Activated CD8-positive, alpha-beta memory T cell treated with anti-CD3 and anti-CD28 coated beads, Interleukin-2, amount 50 U/mL, for 4 hours (primary cell): ENCODE measurements at regions not wholly inside any gene's neighbourhood (a gene's known extent, or its start where the extent isn't known, plus 50 kb on each side); places are given as distances from the start of the nearest gene placed in this dataset.
"Not testable (repeated sequence)": the region's sequence is repeated elsewhere in the genome, so short reads cannot be mapped to it uniquely, and the experiment has no call there.

ENCODE experiments used
- DNase-seq: peaks from one replicate; pipeline ENCODE4 v3.0.0-alpha.2; 2020

DNA sequence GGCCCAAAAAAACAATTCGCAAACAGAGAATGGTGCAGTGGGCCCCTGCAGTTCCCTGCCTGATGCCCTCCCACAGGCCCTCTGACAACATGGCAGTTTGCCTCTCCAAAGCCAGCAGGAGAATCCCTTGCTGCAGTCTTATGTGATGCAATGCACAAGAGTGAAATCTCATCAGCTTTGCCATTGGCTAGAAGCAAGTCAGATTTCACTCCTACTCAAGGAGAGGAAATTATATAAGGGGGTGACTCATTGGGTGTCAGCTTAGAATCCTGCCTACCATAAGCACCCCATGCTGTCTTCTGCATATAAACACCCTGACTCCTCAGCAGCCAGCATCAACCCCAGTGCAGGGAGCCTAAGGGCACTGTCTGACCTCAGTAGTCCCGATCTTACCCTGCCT is 157.3 kb upstream of the LDB2 start:
- no peak for DNase-seq

DNA sequence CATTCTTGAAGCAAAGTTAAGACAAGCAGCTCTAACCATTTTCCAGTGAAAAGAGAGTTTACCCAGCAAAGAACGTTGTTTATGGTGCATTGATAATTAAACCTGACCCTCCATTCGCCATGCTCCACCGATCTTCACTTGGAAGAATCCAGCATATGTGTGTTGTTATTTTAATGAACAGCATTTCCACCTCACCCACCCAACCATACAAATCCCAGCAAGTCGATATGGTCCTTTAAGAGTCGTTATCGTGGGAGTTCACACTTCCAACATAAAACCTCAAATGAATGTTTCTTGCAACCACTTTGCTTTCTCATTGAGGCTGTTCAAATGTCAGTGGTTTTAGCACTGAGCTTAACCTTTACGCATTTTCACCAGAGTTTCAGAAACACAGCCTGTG is 147.4 kb upstream of the LDB2 start:
- no peak for DNase-seq

DNA sequence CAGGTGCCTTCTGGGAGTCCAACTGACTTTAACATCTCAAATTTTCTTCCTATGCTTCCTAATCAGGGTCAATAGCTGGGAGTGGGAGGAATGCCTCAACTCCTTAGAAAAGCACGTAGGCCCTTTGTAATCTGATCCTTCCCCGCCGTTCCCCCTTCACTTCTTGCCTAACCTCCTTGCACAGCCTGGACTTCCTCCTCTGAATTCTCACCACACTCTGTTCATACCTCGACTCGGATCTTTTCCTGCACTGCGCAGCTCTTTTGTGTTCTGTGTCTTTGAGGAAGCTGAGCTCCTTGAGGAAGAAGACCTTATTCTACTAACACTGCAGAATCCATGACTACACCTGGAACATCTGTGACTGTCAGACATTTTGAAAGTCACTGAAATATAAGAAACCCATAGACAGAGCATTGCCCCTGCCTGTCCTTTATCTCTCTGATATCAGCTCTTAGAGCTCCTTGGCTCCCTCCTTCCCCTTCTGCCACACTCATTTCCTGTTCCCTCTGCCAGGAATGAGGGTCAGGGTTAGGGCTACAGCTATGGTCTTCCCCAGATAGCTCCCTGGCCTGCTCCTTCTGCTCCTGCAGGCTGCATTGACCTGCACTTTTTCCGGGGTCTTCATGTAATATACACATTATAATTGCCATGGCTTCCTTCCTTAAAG is 140.2 kb upstream of the LDB2 start:
- no peak for DNase-seq

DNA sequence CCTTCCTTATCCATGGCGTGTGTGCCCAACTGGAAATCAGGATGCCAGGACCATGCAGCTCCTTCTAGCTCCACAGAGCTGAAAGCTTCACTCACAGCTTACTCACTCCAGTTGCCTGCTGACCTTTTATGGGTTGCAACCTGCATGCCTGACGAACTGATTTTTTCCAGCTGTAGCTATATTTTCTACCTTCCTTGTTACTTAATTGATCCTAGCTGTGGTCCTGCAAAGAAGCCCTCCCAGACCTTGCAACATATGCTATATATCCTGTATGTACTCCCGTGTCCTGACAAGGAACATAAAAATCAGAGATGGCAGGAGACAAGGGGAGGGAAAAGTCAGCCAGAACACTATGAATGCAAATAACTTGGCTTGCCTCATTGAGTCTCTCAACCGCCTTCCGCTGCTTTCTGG is 135.3 kb upstream of the LDB2 start:
- no peak for DNase-seq

DNA sequence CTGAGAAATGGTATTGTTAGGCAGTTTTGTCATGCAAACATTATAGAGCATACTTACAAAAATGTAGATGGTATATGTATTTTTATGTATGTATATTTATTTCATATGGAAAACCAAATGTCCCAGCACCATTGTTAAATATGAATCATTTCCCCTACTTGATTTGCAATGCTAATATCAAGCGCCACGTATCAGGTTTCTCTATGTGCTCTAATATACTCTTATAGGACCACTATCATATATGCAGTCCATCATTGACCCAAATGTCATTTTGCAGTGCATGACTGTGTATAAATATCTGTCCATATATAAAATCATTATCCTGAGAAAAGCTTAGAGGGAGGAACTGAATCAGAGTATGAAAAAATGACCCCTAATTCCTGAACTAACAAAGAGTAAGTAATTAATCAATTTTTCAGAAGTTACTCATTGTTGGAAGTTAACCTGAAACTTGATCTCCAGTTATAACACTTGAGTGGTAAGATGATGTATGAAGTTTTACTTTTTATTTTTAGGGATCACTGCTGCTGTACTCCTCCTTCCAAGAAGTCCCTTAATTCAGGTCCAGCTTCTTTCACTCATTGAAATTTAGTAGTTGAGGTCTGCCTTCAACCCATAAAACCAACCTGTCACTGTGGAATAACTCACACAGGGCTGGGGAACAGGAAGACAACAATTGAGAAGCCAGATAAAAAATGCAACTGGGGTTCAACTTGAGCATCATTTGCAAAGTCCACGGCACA is 134.8 kb upstream of the LDB2 start:
- DNase-seq: no peak

DNA sequence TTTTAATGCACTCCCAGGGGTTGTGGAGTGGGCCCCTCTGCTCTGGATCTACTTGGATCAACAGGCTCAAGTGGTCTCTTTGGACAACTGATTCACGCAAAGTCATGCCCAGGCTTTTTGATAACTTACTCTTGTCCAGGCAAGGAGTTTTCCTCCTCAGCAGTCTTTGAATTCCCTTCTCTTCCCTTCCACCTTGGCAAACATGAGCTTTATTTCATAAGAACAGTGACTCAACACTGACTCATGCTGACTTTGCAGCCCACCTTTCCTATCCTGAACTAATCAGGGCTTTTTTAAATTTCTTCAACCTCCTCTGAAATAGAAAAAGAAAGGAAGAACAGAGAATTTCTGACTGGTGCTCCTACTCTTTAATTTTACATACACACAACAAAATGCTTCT is 132.1 kb upstream of the LDB2 start:
- no peak for DNase-seq

DNA sequence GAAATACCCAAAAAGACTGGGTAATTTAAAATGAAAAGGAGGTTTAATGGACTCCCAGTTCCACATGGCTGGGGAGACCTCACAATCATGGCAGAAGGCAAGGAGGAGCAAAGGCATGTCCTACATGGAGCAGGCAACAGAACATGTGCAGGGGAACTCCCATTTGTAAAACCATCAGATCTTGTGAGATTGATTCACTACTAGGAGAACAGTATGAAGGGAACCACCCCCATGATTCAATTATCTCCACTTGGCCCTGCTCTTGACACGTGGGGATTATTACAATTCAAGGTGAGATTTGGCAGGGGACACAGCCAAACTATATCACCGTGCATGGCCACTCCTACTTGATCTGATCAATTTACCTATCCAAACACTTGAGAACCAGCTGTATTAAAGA is 131.5 kb upstream of the LDB2 start:
- DNase-seq: no peak

DNA sequence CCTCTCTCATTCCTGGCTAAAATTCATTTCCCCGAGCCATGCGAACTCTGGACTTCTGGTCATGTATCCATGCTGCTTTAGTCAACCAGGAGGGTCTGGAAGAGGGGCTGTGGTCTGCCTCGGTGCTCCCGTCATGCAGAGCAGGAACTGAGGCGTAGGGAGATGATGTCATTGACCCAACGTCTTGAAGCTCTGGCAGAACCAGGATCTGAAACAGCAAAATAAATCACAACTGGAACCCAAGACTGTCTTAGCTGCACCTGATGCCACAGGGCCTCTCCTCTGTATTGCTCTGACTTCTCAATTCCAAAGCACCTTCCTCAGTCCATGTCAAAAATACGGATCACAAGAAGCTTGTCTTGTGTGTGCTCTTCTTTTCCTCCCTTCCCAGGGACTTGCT is 131.0 kb upstream of the LDB2 start:
- DNase-seq: no peak

DNA sequence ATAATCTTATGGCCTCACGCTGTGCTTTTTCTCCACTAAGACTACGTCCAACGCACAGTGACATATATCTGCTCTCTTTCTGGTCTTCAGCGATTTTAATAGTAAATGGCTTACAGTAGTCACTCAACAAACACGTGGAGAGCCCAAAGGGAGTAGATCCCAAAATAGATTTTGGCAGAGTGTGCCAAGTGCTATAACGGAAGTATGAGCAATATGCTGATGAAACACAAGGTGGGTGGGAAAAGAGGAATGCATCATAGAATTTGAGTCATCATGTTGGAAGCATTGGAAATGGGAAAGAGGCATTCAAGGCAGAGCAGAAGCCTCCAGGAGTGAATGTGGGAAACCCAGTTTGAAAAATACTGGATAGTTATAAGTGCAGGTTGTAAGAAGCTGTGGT is 129.1 kb upstream of the LDB2 start:
- DNase-seq: no peak

DNA sequence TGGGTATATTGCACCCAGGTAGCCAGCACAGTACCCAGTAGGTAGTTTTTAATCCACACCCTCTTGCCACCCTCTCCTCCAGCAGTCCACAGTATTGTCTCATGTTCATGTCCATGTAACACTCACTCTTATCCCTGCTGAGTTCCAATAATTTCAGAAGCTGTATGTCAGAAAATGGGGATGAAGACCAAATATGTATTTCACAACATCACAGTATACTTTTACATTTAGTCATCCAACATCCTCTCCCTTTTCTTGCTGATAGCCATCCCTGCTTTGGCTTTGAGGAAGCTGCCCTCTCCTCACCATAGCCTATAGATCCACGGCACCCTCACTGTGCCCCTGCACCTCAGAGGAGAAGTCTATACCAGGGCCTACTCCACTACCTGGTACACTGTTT is 126.0 kb upstream of the LDB2 start:
- DNase-seq: no peak

DNA sequence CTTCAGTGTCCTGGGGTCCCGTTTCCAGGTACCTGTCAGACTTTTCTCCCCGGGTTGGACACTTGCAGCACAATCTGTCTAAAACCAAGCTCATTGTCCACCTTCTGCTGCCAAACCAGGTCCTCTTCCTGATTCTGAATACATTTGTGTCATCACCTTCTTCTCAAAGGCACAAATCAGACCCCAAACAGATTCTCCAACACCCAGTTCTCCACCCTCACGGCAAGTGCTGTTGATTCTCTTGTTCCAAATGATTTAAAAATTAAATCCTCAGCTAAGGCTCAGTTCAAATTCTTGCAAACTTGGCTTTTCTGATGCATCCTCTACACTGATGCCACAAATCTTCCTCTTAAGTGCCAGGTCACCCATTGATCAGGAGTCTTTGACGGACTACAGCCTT is 122.5 kb upstream of the LDB2 start:
- DNase-seq: no peak

DNA sequence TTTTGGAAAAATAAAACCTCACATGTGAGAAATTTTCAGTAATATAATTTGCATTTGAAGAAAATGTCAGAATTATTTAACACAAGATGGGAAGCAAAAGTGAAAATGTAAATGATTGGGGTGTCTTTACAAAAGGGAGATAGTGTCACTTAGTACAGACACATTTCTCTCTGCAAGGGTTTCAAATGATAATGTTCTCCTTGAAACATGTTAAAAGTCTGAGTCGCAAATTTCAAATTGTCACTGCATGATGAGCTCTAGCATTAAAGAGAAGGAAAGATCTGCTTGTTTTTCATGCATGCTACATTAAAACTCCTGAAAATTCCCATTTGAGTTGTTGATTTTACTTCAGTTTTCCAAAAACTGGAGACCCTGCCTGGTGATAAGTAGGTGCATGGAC is 122.0 kb upstream of the LDB2 start:
- DNase-seq: no peak

DNA sequence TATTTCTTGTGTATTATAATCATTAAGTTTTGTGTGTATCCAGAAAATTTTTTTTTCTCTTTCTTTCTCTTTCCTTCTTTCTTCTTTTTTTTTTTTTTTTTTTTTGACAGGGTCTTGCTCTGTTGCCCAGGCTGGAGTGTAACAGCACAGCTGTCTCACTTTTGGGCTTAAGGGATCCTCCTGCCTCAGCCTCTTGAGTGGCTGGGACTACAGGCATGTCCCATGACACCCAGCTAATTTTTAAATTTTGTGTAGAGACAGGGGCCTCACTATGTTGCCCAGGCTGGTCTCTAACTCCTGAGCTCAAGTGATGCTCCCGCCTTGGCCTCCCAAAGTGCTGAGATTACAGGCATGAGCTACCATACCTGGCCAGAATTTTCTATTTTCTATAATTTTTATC is 120.2 kb upstream of the LDB2 start:
- DNase-seq: not testable (repeated sequence)

DNA sequence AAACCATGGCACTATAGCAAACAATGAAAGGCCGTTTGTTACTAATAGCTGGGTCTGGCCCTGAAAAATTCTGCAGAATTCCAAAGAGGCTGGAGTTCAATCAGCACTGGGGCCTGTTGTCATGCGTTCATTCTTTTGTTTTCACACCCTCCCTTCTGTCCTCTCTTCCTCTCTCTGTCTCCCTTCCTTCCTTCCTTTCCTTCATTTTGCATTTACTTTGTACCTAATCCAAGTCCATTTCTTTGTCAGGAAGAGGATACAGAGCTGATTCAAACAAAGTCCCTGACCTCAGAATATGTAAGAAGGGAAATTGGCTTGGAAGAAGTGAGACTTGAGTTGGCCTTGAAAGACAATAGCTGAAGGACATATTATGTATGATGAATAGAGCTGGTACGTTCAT is 119.6 kb upstream of the LDB2 start:
- DNase-seq: no peak

DNA sequence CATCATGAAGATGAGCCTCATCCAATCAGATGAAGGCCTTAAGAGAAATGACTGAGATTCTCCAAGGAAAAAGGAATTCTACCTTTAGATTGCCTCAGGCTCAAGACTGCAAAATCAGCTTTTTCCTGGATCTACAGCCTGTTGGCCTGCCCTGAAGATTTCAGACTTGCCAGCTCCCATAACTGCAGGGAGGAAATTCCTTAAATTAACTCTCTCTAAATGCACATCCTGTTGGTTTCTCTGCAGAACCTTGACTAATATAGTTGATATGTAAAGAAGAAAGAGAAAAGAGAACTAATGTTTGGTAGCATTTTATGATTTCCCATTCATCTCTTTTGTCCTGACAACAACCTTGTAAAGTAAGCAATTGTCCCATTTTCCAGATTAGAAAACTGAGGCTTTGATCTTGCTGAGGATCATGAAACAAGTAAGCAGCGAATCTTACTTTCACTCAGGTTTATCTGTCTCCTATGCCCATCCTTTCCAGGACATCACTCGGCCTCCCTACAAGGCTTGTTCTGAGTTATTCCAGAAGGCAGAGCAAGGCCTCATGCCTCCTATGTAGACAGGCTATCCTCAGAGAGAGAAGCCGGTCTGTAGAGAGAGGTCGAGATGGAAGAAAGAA is 115.0 kb upstream of the LDB2 start:
- no peak for DNase-seq

DNA sequence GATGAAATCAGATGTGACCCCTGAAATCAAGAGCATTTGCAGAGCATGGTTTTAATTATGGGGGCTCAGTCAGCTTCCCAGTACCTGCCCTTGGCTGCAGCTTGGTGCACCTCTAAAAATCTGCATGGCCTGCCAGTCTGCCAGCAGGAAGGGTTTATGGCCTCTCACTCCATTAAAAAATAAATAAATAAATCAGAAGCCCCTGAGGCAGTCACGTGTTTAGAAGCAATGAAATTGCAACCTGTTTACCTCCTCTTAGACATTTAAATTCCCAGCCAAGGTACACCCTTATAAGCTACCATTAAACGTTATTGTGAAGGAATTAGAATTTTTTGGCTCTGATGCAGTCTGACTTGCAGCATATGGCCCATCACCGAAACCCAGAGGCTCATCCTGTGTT is 114.0 kb upstream of the LDB2 start:
- no peak for DNase-seq

DNA sequence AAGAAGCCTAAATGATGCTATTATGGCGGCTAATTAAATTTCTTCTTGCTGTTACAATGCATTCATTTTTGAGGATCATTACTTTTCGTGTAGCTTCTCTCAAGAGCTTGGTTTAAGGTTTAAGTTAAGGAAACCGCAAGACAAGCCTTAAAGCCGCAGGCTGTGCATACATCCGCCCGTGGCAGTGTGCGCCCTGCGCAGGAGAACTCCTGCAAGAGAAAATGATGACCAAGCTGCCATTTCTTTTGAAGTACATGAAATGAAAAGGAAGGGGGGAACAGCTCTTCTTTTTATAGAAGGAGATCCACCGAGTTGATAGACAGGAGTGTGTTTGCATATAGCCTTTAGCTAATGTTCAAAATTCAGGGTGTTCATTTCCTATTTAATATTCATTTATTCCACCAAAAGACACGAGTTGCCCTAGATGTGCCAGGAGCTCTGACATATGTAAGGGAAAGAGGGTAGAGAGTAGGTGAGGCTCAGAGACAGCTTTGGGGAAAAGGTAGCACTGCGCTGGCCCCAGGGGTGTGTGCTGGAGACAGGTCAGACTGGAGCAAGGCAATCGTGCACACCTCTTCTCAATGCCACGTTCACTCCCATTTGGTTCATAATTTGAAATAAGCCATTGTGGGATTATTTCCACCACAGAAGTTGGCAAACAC is 112.1 kb upstream of the LDB2 start:
- DNase-seq: no peak

DNA sequence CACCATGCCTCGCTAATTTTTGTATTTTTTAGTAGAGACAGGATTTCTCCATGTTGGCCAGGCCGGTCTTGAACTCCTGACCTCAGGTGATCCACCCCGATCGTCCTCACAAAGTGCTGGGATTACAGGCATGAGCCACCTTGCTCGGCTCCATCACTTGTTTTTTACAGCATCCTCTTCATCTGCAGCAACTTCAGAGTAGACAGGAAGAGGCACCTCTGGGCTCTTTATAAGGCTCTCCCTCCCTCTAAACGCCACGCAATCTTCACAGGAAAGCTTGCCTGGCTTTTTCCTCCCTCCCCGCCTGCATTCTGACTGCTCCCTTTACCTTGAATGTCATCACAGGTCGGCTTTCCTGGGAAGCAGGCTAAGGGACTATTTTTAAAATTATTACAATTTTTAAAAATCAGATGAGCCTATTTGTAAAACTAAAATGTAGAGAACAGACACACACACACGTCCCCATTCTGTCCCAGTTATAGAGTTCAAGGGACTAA is 111.5 kb upstream of the LDB2 start:
- no peak for DNase-seq

DNA sequence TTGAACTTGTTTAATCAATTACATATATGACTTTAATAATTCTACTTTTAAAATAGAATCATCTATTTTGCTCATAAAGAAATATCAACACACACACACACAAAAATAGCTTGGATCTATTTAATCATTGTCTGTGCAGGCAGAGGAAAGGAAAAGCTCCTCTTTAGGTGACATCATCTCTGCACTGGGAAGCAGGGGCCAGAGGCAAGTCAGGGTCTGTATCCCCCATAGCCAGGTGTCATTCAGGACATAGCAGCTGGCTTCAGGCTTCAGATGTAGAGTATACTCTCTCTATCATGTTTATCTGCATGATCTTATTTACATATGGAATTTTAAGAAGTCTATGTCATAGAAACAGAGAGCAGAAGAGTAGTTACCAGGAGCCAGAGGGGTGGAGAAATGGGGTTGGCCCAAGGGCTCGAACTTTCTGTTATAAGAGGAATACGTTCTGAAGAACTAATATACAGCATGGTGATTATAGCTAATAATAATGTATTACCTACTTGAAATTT is 110.4 kb upstream of the LDB2 start:
- DNase-seq: no peak

DNA sequence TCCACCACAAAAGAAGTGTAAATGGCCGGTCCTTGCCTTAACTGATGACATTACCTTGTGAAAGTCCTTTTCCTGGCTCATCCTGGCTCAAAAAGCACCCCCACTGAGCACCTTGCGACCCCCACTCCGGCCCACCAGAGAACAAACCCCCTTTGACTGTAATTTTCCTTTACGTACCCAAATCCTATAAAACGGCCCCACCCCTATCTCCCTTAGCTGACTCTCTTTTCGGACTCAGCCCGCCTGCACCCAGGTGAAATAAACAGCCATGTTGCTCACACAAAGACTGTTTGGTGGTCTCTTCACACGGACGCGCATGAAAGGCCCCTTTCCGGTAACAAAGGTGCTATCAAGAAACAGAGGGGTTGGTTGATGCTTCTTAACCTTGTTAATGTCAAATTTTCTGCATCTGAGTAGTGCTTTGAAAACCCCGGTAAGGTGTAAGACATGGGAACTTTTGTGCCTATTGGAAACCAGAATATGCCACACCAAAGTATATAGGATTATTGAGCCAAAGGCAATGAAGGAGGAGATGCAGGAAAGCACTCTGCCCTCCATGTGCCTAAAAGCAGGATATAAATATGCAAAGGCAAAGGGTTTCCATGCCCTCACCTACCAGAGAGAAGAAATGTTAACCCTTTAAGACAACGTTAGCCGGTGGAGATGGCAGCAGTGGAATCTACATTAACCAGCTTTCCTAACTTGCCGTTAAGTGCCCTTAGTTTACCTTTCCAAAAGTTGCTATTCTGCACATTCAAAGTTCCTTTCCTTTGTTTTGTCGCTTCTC is 105.4 kb upstream of the LDB2 start:
- not testable (repeated sequence) for DNase-seq

DNA sequence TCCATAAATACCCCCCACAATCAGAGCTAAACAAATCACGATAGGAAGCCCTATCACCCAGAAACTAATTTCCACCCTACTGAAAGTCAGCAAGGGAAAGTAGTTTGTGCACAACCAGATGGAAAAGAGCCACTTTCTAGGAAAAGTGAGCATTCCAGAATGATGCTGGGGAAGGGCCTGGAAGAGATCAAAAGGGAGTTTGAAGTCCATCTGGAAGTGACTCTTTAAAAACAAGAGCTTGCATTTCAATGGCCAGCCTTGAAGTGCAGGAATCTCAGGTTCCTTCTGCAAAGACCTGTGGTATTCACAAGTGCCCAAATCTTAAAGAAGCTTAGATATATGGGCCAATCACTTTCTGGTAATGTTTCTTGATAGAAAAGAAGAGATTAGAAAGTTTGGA is 97.0 kb upstream of the LDB2 start:
- no peak for DNase-seq

DNA sequence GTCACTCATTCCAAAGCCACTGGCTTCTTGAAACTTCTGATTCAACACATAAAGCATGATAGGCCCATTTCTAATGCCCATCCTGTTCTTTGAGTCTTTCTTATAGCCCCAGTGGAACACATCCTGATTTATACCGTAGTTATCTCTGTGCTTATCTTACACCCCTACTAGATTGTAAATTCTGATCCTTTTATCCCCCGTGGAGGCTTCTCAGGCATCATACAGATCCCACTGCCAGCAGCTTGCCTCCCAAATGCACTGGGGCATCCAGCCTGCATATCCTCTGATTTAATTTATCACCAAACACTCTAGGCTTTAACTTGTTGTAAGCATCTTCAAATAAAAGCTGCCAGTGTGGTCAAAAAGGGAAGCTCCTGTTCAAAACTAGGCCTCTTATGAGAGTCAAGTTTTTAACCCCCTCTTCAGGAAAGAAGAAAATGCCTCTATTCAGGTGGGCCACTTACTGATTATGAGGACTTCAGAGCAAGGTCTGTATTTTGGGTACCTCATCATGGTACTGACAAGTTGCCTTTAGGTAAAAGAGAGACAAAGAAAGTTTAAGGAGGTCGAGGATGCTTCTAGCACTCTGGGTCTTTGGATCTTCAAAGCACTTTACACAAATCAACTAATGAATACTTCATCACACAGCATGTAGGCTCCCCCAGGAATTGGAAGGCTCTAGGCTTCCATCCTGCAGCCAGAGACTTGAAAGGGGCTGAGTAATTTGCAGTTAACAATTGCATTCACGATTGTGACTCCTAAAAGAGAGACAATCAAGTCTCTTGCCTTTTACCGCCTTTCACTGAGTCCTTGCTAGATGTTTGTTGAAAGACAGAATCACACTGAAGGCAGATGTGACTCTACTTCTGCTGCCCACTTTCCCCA is 95.8 kb upstream of the LDB2 start:
- no peak for DNase-seq
